Ishikawa (cell line): ENCODE measurements at regions not wholly inside any gene's neighbourhood (a gene's known extent, or its start where the extent isn't known, plus 50 kb on each side); places are given as distances from the start of the nearest gene placed in this dataset.

Experiments used
- CEBPB ChIP-seq: IDR thresholded peaks from 2 replicates; pipeline ENCODE4 v1.6.1; 2012
- CREB1 ChIP-seq: IDR thresholded peaks from 2 replicates; pipeline ENCODE4 v1.6.1; 2012; ENCODE audit warnings: low read depth
- EGR1 ChIP-seq: IDR thresholded peaks from 2 replicates; pipeline ENCODE4 v1.6.1; 2012
- EP300 ChIP-seq: IDR thresholded peaks from 2 replicates; pipeline ENCODE4 v1.6.1; 2012; ENCODE audit warnings: borderline replicate concordance
- FOXM1 ChIP-seq: IDR thresholded peaks from 2 replicates; pipeline ENCODE4 v1.6.1; 2012; ENCODE audit warnings: low read depth, borderline replicate concordance
- MAX ChIP-seq: IDR thresholded peaks from 2 replicates; pipeline ENCODE4 v1.6.1; 2012
- NFIC ChIP-seq: IDR thresholded peaks from 2 replicates; pipeline ENCODE4 v1.6.1; 2012
- RAD21 ChIP-seq: IDR thresholded peaks from 2 replicates; pipeline ENCODE4 v1.6.1; 2012; ENCODE audit warnings: low read depth
- REST ChIP-seq: IDR thresholded peaks from 2 replicates; pipeline ENCODE4 v1.6.1; 2012; ENCODE audit warnings: low read depth, mild to moderate bottlenecking
- TAF1 ChIP-seq: IDR thresholded peaks from 2 replicates; pipeline ENCODE4 v1.6.1; 2012; ENCODE audit warnings: low read depth, mild to moderate bottlenecking
- TCF12 ChIP-seq: IDR thresholded peaks from 2 replicates; pipeline ENCODE4 v1.6.1; 2012; ENCODE audit warnings: low read depth
- TEAD4 ChIP-seq: IDR thresholded peaks from 2 replicates; pipeline ENCODE4 v1.6.1; 2012
- USF1 ChIP-seq: IDR thresholded peaks from 2 replicates; pipeline ENCODE4 v1.6.1; 2012
- YY1 ChIP-seq: IDR thresholded peaks from 2 replicates; pipeline ENCODE4 v1.6.1; 2012; ENCODE audit warnings: low read depth
- ZBTB7A ChIP-seq: IDR thresholded peaks from 2 replicates; pipeline ENCODE4 v1.6.1; 2012; ENCODE audit warnings: low read depth

GRCh38 chr14:89697281-89698060 lies 257.1 kb downstream of the EFCAB11 start:
- TF ChIP-seq EP300 (no peak), REST (no peak), EGR1 (no peak), TAF1 (no peak), TEAD4 (no peak), RAD21 (no peak), NFIC (no peak), CREB1 (no peak), USF1 (no peak), TCF12 (no peak), MAX (no peak)

- TF ChIP-seq TEAD4, result no peak
- TF ChIP-seq ZBTB7A, result no peak
- TF ChIP-seq MAX, result no peak
- no peak for TF ChIP-seq REST
- TF ChIP-seq EP300, result no peak
- no peak for TF ChIP-seq FOXM1
- TF ChIP-seq CREB1, result no peak
- TF ChIP-seq USF1, result no peak
- no peak for TF ChIP-seq CEBPB
- no peak for TF ChIP-seq TCF12
- no peak for TF ChIP-seq EGR1
- no peak for TF ChIP-seq YY1
- TF ChIP-seq RAD21, result no peak
- no peak for TF ChIP-seq NFIC
- TF ChIP-seq TAF1, result no peak
Measured at GRCh38 chr14:89695846-89696245, 258.7 kb downstream of the EFCAB11 start.

- TF ChIP-seq EP300 (no peak), CEBPB (no peak), NFIC (no peak), EGR1 (no peak), MAX (no peak), TAF1 (no peak), CREB1 (no peak), ZBTB7A (no peak), REST (no peak), RAD21 (no peak), TCF12 (no peak), TEAD4 (no peak), USF1 (no peak), YY1 (no peak)
Measured at GRCh38 chr14:89690139-89690538, 264.4 kb downstream of the EFCAB11 start.
